Fibroblast of skin of left biceps (primary cell): ENCODE measurements at regions not wholly inside any gene's neighbourhood (a gene's known extent, or its start where the extent isn't known, plus 50 kb on each side); places are given as distances from the start of the nearest gene placed in this dataset.

Experiments
- DNase-seq, 2 experiments: peaks; one replicate each; pipeline ENCODE4 v3.0.0-alpha.2; 2013; ENCODE audit warnings: low read depth in 2 of 2

- DNase-seq = no peak
Measured at GRCh38 chr1:101086783-101087182, 61.2 kb upstream of the DPH5 start.

- DNase-seq = no peak
Measured at GRCh38 chr1:101081496-101082488, 56.2 kb upstream of the DPH5 start.

- DNase-seq = no peak
Measured at GRCh38 chr1:101080859-101081258, 55.3 kb upstream of the DPH5 start.

GRCh38 chr1:101079341-101079740 is 53.8 kb upstream of the DPH5 start:
- no peak for DNase-seq

GRCh38 chr1:101077849-101078248 is 52.3 kb upstream of the DPH5 start:
- no peak for DNase-seq

- no peak for DNase-seq
Measured at GRCh38 chr1:101075926-101076325, 50.3 kb upstream of the DPH5 start.
